ENCODE measurements at regions not wholly inside any gene's neighbourhood (a gene's known extent, or its start where the extent isn't known, plus 50 kb on each side); places are given as distances from the start of the nearest gene placed in this dataset.

- DNase-seq (ENCODE audit: low read depth in 2 of 2): no peak
These were observed 136.2 kb downstream of the ZC3H11B start for GRCh38 chr1:219476716-219477115.

DNA sequence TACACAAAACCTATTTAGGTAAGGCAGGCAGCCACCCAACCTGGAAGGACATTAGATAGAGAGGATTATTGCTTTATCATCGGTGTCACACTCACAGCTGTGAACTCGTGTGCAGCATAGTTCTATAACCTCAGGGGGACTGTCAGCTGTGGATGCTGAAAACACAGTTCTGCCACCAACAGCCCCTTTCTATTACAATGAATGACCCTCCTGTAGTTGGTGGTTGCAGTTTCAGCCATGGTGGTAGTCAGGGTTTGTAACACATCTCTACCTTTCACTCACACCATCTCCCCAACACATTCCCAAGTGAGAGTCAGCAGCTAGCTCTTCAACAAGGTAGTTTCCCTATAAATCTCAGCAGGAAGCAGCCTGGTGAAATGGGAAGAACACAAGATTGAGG lies 136.8 kb downstream of the ZC3H11B start:
- no peak for DNase-seq (ENCODE audit: low read depth in 2 of 2)

- DNase-seq (ENCODE audit: low read depth in 2 of 2): no peak
These were observed 140.3 kb downstream of the ZC3H11B start for GRCh38 chr1:219472596-219472995.

DNA sequence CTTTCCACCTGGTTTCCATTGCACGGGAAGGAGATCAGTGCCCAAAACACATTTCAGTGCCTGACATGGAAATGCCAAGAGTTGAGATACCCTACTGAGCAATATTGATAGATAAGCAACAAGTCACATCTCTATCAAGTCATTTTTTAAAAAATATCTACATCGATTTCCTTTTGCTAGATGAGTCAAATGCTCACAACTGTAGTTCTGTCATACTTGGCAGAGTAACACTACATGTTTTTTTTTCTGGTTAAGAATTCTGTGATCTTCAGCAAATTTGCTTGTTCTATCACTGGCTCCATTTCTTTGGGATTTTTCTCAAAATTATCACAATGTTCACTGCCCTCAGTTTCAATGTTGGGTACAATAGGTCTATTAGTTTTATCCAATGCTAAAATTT lies 145.4 kb downstream of the ZC3H11B start:
- DNase-seq (ENCODE audit: low read depth in 2 of 2): no peak

GRCh38 chr1:219466766-219467165 lies 146.1 kb downstream of the ZC3H11B start:
- DNase-seq (ENCODE audit: low read depth in 2 of 2): no peak

DNA sequence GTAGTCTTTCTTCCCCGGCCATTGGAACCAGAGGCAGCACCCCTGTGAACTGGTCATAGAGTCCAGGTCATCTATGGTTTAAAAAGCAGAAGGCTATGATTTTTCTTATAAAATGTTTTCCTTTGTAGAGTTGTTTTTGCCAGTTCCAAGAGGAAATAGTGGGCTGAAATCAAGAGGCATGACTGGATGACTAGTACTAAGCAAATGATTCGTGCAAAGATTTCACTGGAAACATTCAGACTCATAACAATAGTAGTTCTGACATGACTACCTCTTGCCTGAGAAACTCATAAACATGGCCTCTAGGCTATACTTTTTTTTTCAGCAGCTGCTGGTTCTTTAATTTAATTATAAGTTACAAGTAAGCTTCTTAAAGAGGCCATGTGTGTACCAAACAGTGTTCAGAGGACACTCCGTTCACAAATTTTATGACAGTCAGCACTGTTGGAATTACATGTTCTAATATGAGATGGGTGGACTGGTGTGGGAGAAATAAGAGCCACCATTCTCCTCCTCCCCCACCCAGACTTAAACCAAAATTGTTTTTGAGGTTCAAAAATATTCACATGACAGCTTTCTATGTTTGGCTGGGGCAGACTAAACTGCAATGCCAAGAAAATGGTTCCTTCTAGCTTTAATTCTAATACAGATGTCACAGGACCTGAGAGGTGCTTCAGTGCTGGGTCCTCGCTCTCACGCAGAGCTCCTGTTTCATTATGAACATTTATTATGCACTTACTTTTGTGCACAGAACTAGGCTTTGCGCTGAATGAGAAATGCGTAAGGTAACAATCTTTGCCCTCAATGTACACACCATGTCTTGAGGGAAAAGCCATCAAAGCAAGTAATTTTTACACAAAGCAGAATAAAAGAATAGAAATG lies 147.5 kb downstream of the ZC3H11B start:
- no peak for DNase-seq (ENCODE audit: low read depth in 2 of 2)

GRCh38 chr1:219463636-219464035 lies 149.3 kb downstream of the ZC3H11B start:
- no peak for DNase-seq (ENCODE audit: low read depth in 2 of 2)

GRCh38 chr1:219461981-219462400 lies 150.9 kb downstream of the ZC3H11B start:
- DNase-seq (ENCODE audit: low read depth in 2 of 2): no peak

DNA sequence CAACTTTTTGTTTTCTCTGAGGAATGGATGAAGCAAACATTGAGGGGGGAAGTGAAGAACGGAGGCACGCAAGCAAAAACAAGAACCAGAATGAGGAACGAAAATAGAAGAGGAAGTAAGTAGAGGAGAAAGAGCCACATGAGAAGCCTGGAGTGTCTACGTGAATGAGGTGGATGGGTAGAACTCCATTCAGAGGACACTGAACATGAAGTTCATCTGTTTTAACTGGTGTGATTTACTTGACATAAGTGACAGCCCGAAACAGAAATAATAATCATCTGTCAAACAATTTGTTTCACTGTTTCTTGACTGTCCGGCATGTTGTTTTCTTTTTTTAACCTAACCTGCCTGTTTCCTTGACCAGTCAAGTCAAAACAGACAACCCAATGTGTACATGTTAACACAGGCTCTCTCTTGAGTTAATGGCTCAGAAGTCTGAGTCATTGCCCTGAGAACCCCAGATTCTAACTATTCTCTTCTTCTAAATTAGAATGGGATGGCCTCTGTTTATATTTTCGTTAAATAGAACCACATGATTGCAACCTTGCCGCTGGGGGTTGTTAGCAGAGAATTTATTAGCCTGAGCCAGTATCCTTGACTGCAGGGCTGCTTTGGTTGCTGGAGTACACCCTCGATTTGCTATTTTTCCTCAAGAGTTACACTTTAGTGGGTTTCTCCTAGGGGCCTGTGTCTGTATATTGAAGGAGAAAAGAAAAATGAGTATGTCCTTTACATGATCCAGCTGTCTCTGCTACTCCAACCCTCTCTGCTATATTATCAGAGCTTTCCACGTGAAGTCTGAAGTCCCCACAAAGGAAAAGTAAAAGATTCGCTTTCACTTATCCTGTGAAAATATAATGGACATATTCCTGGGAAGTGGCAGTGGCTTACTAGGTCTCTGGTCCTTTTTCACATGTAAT lies 151.7 kb downstream of the ZC3H11B start:
- DNase-seq (ENCODE audit: low read depth in 2 of 2): no peak

- no peak for DNase-seq (ENCODE audit: low read depth in 2 of 2)
These were observed 152.6 kb downstream of the ZC3H11B start for GRCh38 chr1:219460081-219460895.

- DNase-seq (ENCODE audit: low read depth in 2 of 2): no peak
These were observed 153.4 kb downstream of the ZC3H11B start for GRCh38 chr1:219459351-219460080.

- DNase-seq (ENCODE audit: low read depth in 2 of 2): no peak
These were observed 166.6 kb downstream of the ZC3H11B start for GRCh38 chr1:219446288-219446687.

GRCh38 chr1:219445864-219446263 lies 167.0 kb downstream of the ZC3H11B start:
- DNase-seq (ENCODE audit: low read depth in 2 of 2): no peak

GRCh38 chr1:219444474-219444873 lies 168.4 kb downstream of the ZC3H11B start:
- DNase-seq (ENCODE audit: low read depth in 2 of 2): no peak

GRCh38 chr1:219443763-219444162 lies 169.1 kb downstream of the ZC3H11B start:
- DNase-seq (ENCODE audit: low read depth in 2 of 2): no peak

DNA sequence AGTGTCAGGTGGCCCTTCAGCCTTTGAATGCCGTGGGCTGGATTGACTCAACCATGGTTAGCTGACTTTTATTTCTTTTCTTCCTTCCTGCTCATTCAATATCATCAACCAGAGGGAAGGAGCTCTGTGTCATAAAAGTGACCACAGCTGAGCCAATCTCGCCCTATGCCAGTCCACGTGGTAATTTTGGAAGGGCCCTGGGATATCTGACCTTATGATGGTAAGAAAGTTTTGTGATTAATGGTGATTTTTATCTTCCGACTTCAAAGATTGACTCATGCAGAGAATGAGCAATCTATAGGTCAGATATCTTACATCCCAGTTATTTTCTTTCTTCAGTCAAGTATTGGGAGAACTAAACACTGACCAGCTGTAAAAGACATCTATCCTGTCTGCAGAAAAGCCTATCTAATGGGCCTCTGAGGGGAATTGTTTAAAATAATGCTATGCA lies 170.3 kb downstream of the ZC3H11B start:
- DNase-seq (ENCODE audit: low read depth in 2 of 2): no peak

- no peak for DNase-seq (ENCODE audit: low read depth in 2 of 2)
These were observed 171.0 kb downstream of the ZC3H11B start for GRCh38 chr1:219441884-219442283.

GRCh38 chr1:219439376-219439775 lies 173.5 kb downstream of the ZC3H11B start:
- DNase-seq (ENCODE audit: low read depth in 2 of 2): no peak

DNA sequence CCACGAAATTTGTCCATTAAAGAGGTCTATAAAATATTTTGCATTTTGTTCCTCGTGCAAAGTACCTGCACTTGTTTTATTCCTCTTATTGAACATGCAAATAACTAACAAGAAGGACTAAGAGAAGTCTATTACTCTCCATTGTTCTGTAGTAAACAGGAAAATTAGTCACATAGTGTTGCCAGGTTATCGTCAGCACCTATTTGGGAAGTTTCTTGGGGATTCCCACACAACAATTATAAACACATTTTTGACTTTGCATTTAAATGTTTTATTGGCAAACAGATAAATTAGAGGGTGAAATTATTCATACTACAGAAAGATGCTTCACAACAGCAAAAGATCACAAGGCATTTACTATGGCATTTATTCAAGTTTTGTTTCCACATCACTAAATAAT lies 174.5 kb downstream of the ZC3H11B start:
- DNase-seq (ENCODE audit: low read depth in 2 of 2): no peak

DNA sequence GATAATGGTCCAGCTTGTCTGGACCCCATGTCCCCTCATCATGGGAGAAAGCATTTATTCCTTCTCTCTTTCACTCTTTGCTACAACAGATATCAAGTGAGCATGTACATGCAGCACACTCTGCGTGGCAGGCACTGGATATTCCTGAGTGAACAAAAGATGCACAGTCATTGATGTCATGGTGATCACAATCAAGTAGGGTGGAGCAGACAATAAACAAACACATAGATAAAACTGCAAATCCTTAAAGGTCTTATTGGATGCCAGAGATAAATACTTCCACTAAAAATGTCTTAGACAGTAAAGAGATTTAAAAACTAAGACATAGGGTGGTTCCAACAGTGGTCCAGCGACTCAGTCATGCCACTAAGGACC lies 178.0 kb downstream of the ZC3H11B start:
- no peak for DNase-seq (ENCODE audit: low read depth in 2 of 2)

- no peak for DNase-seq (ENCODE audit: low read depth in 2 of 2)
These were observed 178.5 kb downstream of the ZC3H11B start for GRCh38 chr1:219434285-219434922.

Measured in stimulated activated CD8-positive, alpha-beta memory T cell treated with anti-CD3 and anti-CD28 coated beads, Interleukin-15, amount 100 ng/mL, for 48 hours (primary cell).